SU-DHL-6 (cell line): ENCODE measurements at regions not wholly inside any gene's neighbourhood (a gene's known extent, or its start where the extent isn't known, plus 50 kb on each side); places are given as distances from the start of the nearest gene placed in this dataset.

Experiments
- H2AFZ ChIP-seq: fragments of 200-600 bp; sonication (generic); 2 replicates; pipeline ENCODE4 v1.6.1; 2014; ENCODE audit warnings: low read depth, mild to moderate bottlenecking, moderate library complexity, mixed read lengths, antibody characterized with exemption, low read length; ENCODE audit not compliant: severe bottlenecking
- H3F3A ChIP-seq: fragments of 200-600 bp; shearing (Covaris generic); 2 replicates; pipeline ENCODE4 v1.6.0; 2016; ENCODE audit warnings: antibody characterized with exemption, mild to moderate bottlenecking; ENCODE audit not compliant: insufficient read depth
- H3K27ac ChIP-seq: fragments of 200-600 bp; sonication (generic); 2 replicates; pipeline ENCODE4 v1.5.1; 2016; ENCODE audit warnings: low read depth, mild to moderate bottlenecking, low read length, moderate library complexity, mixed read lengths
- H3K27me3 ChIP-seq: fragments of 200-600 bp; sonication (generic), shearing (Covaris generic); 2 replicates; pipeline ENCODE4 v1.6.0; 2014; ENCODE audit warnings: mild to moderate bottlenecking, low read length
- H3K36me3 ChIP-seq: fragments of 200-600 bp; sonication (generic); 2 replicates; pipeline ENCODE4 v1.6.1; 2014; ENCODE audit warnings: mild to moderate bottlenecking, low read length, mixed read lengths
- H3K4me2 ChIP-seq: fragments of 300-600, 200-600 bp; shearing (Covaris generic), sonication (generic); 2 replicates; pipeline ENCODE4 v1.6.0; 2014; ENCODE audit warnings: low read length, low read depth, mild to moderate bottlenecking; ENCODE audit not compliant: poor library complexity, severe bottlenecking
- H3K4me3 ChIP-seq: fragments of 200-600 bp; sonication (generic); 2 replicates; pipeline ENCODE4 v1.5.1; 2014; ENCODE audit warnings: antibody characterized with exemption, low read length, mild to moderate bottlenecking, mixed read lengths; ENCODE audit not compliant: insufficient read depth, poor library complexity, severe bottlenecking
- H3K79me2 ChIP-seq: fragments of 200-600 bp; sonication (generic); 2 replicates; pipeline ENCODE4 v1.6.1; 2014; ENCODE audit warnings: mild to moderate bottlenecking, low read length, moderate library complexity; ENCODE audit not compliant: insufficient read depth
- H3K9ac ChIP-seq: fragments of 200-600 bp; sonication (generic); 2 replicates; pipeline ENCODE4 v1.7.0; 2014; ENCODE audit warnings: mild to moderate bottlenecking, low read length
- H3K9me2 ChIP-seq: fragments of 200-600 bp; sonication (generic); replicated peaks from 2 replicates; pipeline ENCODE4 v1.6.1; 2014; ENCODE audit warnings: low read length; ENCODE audit not compliant: insufficient read depth
- H3K9me3 ChIP-seq: fragments of 200-600 bp; sonication (generic); 2 replicates; pipeline ENCODE4 v1.6.1; 2014; ENCODE audit warnings: low read length, mixed read lengths; ENCODE audit not compliant: insufficient read depth
- H4K20me1 ChIP-seq: fragments of 200-600 bp; sonication (generic); 2 replicates; pipeline ENCODE4 v1.6.1; 2014; ENCODE audit warnings: low read depth, mild to moderate bottlenecking, antibody characterized with exemption, low read length, moderate library complexity, mixed read lengths
- EZH2phosphoT487 ChIP-seq: fragments of 200-600 bp; sonication (generic), shearing (Covaris generic); conservative IDR thresholded peaks from 2 replicates; pipeline ENCODE4 v1.6.1; 2018; ENCODE audit warnings: mild to moderate bottlenecking, antibody characterized with exemption, low read length, moderate library complexity, mixed read lengths
- TF ChIP-seq, protein P1 (sequence below): fragments of 200-600 bp; sonication (generic); IDR thresholded peaks from one replicate; pipeline ENCODE4 v1.5.1; 2017; ENCODE audit warnings: antibody characterized with exemption, mild to moderate bottlenecking, low read length, moderate library complexity; ENCODE audit not compliant: insufficient read depth, poor library complexity, severe bottlenecking

DNA sequence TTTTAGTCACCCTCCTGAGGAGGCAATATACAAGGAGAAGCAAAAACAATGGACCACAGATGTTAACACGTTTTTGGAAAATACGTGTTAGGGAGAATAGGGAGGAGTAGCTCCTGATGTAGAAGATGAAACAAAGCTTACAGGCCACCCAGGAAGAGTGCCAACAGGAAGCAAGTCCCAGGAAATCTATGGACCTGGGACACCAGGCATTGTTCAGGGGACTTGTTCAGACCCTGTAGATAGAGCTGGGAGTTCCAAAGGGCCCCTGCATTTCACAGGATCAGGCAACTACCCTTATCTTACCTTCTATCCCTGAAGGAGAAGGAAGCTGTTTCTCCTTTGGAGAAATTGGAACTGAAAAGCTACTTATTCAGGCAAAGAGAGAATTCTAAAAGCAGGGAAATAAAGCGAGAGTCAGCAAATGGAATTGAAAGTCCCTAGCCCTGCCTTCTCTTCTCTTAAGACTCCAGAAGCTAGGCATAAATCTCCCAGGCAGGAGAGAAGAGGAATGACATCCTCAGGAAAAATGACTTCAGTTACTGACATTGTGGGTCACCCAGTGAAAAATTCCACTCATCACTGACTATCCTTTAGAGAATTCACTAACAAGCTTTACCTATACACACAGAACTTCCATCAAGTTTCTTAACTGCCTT lies 77.7 kb upstream of the FAM3C start:
- Histone ChIP-seq H3K9me2 (no peaks in the 10 kb centered on the region), H3K9me3 (no peaks in the 10 kb centered on the region), H3F3A (no peaks in the 10 kb centered on the region), H3K79me2 (no peaks in the 10 kb centered on the region), H3K36me3 (no peaks in the 10 kb centered on the region), H3K4me3 (no peak overlapping the region), H2AFZ (no peak overlapping the region), H3K27me3 (no peaks in the 10 kb centered on the region), H3K27ac (no peak overlapping the region), H3K4me2 (no peak overlapping the region), H3K9ac (no peak overlapping the region), H4K20me1 (no peaks in the 10 kb centered on the region)
- TF ChIP-seq, protein P1, sequence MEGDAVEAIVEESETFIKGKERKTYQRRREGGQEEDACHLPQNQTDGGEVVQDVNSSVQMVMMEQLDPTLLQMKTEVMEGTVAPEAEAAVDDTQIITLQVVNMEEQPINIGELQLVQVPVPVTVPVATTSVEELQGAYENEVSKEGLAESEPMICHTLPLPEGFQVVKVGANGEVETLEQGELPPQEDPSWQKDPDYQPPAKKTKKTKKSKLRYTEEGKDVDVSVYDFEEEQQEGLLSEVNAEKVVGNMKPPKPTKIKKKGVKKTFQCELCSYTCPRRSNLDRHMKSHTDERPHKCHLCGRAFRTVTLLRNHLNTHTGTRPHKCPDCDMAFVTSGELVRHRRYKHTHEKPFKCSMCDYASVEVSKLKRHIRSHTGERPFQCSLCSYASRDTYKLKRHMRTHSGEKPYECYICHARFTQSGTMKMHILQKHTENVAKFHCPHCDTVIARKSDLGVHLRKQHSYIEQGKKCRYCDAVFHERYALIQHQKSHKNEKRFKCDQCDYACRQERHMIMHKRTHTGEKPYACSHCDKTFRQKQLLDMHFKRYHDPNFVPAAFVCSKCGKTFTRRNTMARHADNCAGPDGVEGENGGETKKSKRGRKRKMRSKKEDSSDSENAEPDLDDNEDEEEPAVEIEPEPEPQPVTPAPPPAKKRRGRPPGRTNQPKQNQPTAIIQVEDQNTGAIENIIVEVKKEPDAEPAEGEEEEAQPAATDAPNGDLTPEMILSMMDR: no peak
- TF ChIP-seq EZH2phosphoT487: no peak

DNA sequence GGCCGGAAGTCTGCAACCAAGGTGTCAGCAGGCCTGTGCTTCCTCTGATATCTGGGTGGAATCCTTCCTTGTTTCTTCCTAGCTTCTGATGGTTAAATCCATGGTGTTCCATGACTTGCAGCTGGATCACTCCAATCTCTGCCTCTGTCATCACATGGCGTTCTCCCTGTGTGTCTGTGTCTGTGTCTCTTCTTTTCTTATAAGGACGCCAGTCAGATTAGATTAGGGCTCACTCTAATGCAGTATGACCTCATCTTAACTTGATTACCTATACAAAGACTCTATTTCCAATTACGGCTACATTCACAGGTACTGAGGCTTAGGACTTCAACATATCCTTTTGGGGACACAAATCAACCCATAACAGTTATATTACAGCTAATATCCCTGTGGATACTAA lies 70.3 kb upstream of the FAM3C start:
- H3K4me2 ChIP-seq: no peak overlapping the region
- no peaks in the 10 kb centered on the region for H3K9me2 ChIP-seq
- H3K4me3 ChIP-seq: no peak overlapping the region
- no peaks in the 10 kb centered on the region for H3K27me3 ChIP-seq
- no peak overlapping the region for H2AFZ ChIP-seq
- no peaks in the 10 kb centered on the region for H3K9me3 ChIP-seq
- no peak overlapping the region for H3K27ac ChIP-seq
- TF ChIP-seq, protein P1: no peak
- no peak for TF ChIP-seq EZH2phosphoT487
- H4K20me1 ChIP-seq: no peaks in the 10 kb centered on the region
- no peaks in the 10 kb centered on the region for H3K36me3 ChIP-seq
- no peaks in the 10 kb centered on the region for H3K79me2 ChIP-seq
- H3F3A ChIP-seq: no peaks in the 10 kb centered on the region
- no peak overlapping the region for H3K9ac ChIP-seq

DNA sequence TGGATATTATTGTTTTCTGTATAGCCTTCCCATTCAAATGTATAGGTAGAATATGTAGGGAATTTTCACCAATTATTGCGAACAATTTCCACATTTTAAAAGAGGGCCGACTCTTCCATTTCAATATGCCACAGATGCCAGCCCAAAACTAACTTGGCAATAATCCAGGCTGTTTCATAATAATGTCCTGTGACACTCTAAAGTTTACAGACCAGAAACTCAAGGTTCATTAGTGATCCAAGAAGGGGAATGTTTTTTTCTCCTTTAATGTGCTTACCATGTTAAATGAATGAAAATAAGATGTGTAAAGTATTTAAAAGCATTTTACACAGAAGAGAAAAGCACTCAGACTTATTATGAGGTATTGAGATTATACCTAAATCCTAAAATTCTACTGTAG lies 63.0 kb upstream of the FAM3C start:
- Histone ChIP-seq H3K9me2 (no peaks in the 10 kb centered on the region), H3K27me3 (no peaks in the 10 kb centered on the region), H2AFZ (no peak overlapping the region), H3K4me3 (no peak overlapping the region), H4K20me1 (no peaks in the 10 kb centered on the region), H3K4me2 (no peak overlapping the region), H3K9ac (no peak overlapping the region), H3K36me3 (no peaks in the 10 kb centered on the region), H3F3A (no peaks in the 10 kb centered on the region), H3K79me2 (no peaks in the 10 kb centered on the region), H3K9me3 (no peaks in the 10 kb centered on the region), H3K27ac (no peak overlapping the region)
- no peak for TF ChIP-seq EZH2phosphoT487

DNA sequence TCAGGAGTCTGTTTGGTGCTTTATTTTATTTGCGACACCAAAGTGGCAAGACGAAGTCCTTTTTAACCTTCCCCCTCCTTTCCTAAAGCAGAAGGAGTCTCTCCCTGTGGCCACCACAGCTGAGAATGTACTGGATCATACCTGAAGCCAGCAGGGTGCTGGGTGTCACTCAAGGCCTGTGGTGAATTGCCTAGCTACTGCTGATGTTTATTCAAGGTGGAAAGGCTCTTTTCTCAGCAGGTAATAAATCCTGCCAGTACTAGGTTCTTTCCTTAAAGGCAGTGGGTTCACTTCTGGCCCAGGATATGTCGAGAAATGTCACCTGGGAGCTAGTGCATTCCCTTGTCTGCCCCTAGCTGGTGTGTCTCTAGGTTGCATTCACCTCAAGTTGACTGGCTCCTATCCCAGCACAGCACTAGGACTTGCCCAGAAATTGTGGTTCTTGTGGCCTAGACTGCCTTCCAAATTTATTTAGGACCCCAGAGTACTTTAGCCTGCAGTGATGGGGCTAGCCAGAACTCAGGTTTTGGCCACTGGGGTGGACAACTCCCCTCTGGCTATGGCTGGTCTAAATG lies 60.8 kb upstream of the FAM3C start:
- no peak for TF ChIP-seq EZH2phosphoT487
- TF ChIP-seq, protein P1: no peak
- Histone ChIP-seq H4K20me1 (no peaks in the 10 kb centered on the region), H3K27me3 (no peaks in the 10 kb centered on the region), H3K36me3 (no peaks in the 10 kb centered on the region), H3K4me3 (no peak overlapping the region), H3K27ac (no peak overlapping the region), H3K9me2 (no peaks in the 10 kb centered on the region), H3K4me2 (no peak overlapping the region), H3F3A (no peaks in the 10 kb centered on the region), H3K79me2 (no peaks in the 10 kb centered on the region), H3K9me3 (no peaks in the 10 kb centered on the region), H2AFZ (no peak overlapping the region), H3K9ac (no peak overlapping the region)
